Astrocyte (in vitro differentiated cells and primary cell): ENCODE measurements at regions not wholly inside any gene's neighbourhood (a gene's known extent, or its start where the extent isn't known, plus 50 kb on each side); places are given as distances from the start of the nearest gene placed in this dataset.
"Not testable (repeated sequence)": the region's sequence is repeated elsewhere in the genome, so short reads cannot be mapped to it uniquely, and the experiment has no call there.

Experiments
- DNase-seq: peaks from one replicate; pipeline ENCODE4 v3.0.0-alpha.2; 2010; ENCODE audit warnings: low read depth
- FAIRE-seq: peaks from 2 replicates; lab custom pipeline; 2011; peaks lifted over from hg19 to GRCh38; lab: Jason Lieb, UNC
- H2AFZ ChIP-seq: 2 replicates; pipeline ENCODE4 v1.6.0; 2012; ENCODE audit warnings: low read depth, low read length, inconsistent platforms
- H3K27ac ChIP-seq: 2 replicates; pipeline ENCODE4 v1.5.1; 2011; ENCODE audit warnings: low read depth, low read length, inconsistent platforms
- H3K27me3 ChIP-seq: 2 replicates; pipeline ENCODE4 v1.6.0; 2011; ENCODE audit warnings: low read length, inconsistent platforms; ENCODE audit not compliant: insufficient read depth
- H3K36me3 ChIP-seq: 2 replicates; pipeline ENCODE4 v1.5.1; 2011; ENCODE audit warnings: low read length, inconsistent platforms; ENCODE audit not compliant: insufficient read depth
- H3K4me1 ChIP-seq: 2 replicates; pipeline ENCODE4 v1.5.1; 2011; ENCODE audit warnings: low read length, inconsistent platforms; ENCODE audit not compliant: insufficient read depth
- H3K4me2 ChIP-seq: 2 replicates; pipeline ENCODE4 v1.6.0; 2012; ENCODE audit warnings: low read length, inconsistent platforms
- H3K4me3 ChIP-seq: 2 replicates; pipeline ENCODE4 v1.5.1; 2011; ENCODE audit warnings: low read depth, mild to moderate bottlenecking, low read length, inconsistent platforms; ENCODE audit not compliant: insufficient read depth
- H3K79me2 ChIP-seq: 2 replicates; pipeline ENCODE4 v1.6.0; 2012; ENCODE audit warnings: mild to moderate bottlenecking, low read length, inconsistent platforms; ENCODE audit not compliant: insufficient read depth
- H3K9ac ChIP-seq: 2 replicates; pipeline ENCODE4 v1.6.0; 2012; ENCODE audit warnings: mild to moderate bottlenecking, low read length, inconsistent platforms
- H3K9me3 ChIP-seq: 2 replicates; pipeline ENCODE4 v1.5.1; 2012; ENCODE audit warnings: low read depth, mild to moderate bottlenecking, low read length, inconsistent platforms; ENCODE audit not compliant: insufficient read depth
- H4K20me1 ChIP-seq: 2 replicates; pipeline ENCODE4 v1.6.0; 2012; ENCODE audit warnings: low read length, inconsistent platforms; ENCODE audit not compliant: insufficient read depth
- H3K27ac Mint-ChIP-seq: one replicate; pipeline ENCODE4 v1.8.0; 2021; ENCODE audit warnings: mild to moderate bottlenecking, mixed read lengths; ENCODE audit not compliant: unreplicated experiment
- H3K27me3 Mint-ChIP-seq: one replicate; pipeline ENCODE4 v1.8.0; 2021; ENCODE audit warnings: low read depth, mixed read lengths; ENCODE audit not compliant: unreplicated experiment
- H3K36me3 Mint-ChIP-seq: one replicate; pipeline ENCODE4 v1.8.0; 2021; ENCODE audit warnings: low read depth, mixed read lengths; ENCODE audit not compliant: unreplicated experiment
- H3K4me1 Mint-ChIP-seq: one replicate; pipeline ENCODE4 v1.8.0; 2021; ENCODE audit warnings: low read depth, mixed read lengths; ENCODE audit not compliant: unreplicated experiment
- H3K4me3 Mint-ChIP-seq: one replicate; pipeline ENCODE4 v1.8.0; 2021; ENCODE audit warnings: mild to moderate bottlenecking, moderate library complexity, mixed read lengths; ENCODE audit not compliant: unreplicated experiment
- H3K9me3 Mint-ChIP-seq: one replicate; pipeline ENCODE4 v1.8.0; 2021; ENCODE audit warnings: mild to moderate bottlenecking, mixed read lengths; ENCODE audit not compliant: unreplicated experiment
- CTCF ChIP-seq: IDR thresholded peaks from 2 replicates; pipeline ENCODE4 v1.5.1; 2011; ENCODE audit warnings: low read depth, mild to moderate bottlenecking, inconsistent platforms, low read length, moderate library complexity; ENCODE audit not compliant: insufficient read depth
- EZH2 ChIP-seq: IDR thresholded peaks from 2 replicates; pipeline ENCODE4 v1.6.1; 2012; ENCODE audit warnings: mild to moderate bottlenecking, low read length, inconsistent platforms; ENCODE audit not compliant: insufficient read depth

- not testable (repeated sequence) for H3K4me1 ChIP-seq, H3K36me3 Mint-ChIP-seq, H3K4me3 Mint-ChIP-seq, H3K27ac ChIP-seq, H3K4me1 Mint-ChIP-seq, H3K36me3 ChIP-seq, H2AFZ ChIP-seq, DNase-seq, H3K4me2 ChIP-seq, H3K9me3 Mint-ChIP-seq, H3K79me2 ChIP-seq, H3K27me3 Mint-ChIP-seq, H3K27ac Mint-ChIP-seq, H3K9ac ChIP-seq, H4K20me1 ChIP-seq, H3K4me3 ChIP-seq, H3K27me3 ChIP-seq, H3K9me3 ChIP-seq
- peak; percentile 39 for FAIRE-seq
Observed at GRCh38 chrX:79919958-79920357, 94.6 kb upstream of the TBX22 start.

- H3K9me3 ChIP-seq, H3K9ac ChIP-seq, H3K27me3 ChIP-seq, H3K36me3 ChIP-seq, H3K9me3 Mint-ChIP-seq, H3K4me3 ChIP-seq, H3K27ac ChIP-seq, H3K4me2 ChIP-seq, H3K4me3 Mint-ChIP-seq, H3K4me1 Mint-ChIP-seq, H4K20me1 ChIP-seq, H3K4me1 ChIP-seq, FAIRE-seq, DNase-seq, H2AFZ ChIP-seq, H3K27ac Mint-ChIP-seq, H3K36me3 Mint-ChIP-seq, H3K79me2 ChIP-seq, H3K27me3 Mint-ChIP-seq: not testable (repeated sequence)
Observed at GRCh38 chrX:79926791-79927190, 87.8 kb upstream of the TBX22 start.

- H3K4me3 ChIP-seq: no peak overlapping the region
- Mint-ChIP-seq H3K36me3 (no peaks in the 10 kb centered on the region), H3K27me3 (no peaks in the 10 kb centered on the region), H3K27ac (no peak overlapping the region), H3K4me1 (no peaks in the 10 kb centered on the region), H3K9me3 (no peaks in the 10 kb centered on the region), H3K4me3 (no peak overlapping the region)
- no peaks in the 10 kb centered on the region for H3K27me3 ChIP-seq
- H3K4me2 ChIP-seq: no peak overlapping the region
- FAIRE-seq (no peak), DNase-seq (no peak)
- TF ChIP-seq EZH2 (no peak), CTCF (no peak)
- no peak overlapping the region for H3K9ac ChIP-seq
- H3K79me2 ChIP-seq: no peaks in the 10 kb centered on the region
- no peak overlapping the region for H3K27ac ChIP-seq
- H3K9me3 ChIP-seq: no peaks in the 10 kb centered on the region
- H3K36me3 ChIP-seq: no peaks in the 10 kb centered on the region
- no peaks in the 10 kb centered on the region for H4K20me1 ChIP-seq
- H2AFZ ChIP-seq: no peak overlapping the region
- no peaks in the 10 kb centered on the region for H3K4me1 ChIP-seq
Observed at GRCh38 chrX:79933938-79934337, 80.6 kb upstream of the TBX22 start.

GRCh38 chrX:79964173-79964572 lies 50.4 kb upstream of the TBX22 start:
- H3K4me3 Mint-ChIP-seq, H3K9me3 ChIP-seq, H3K4me1 ChIP-seq, H3K27me3 Mint-ChIP-seq, H3K79me2 ChIP-seq, H2AFZ ChIP-seq, H3K9me3 Mint-ChIP-seq, H3K36me3 Mint-ChIP-seq, H3K4me1 Mint-ChIP-seq, H3K9ac ChIP-seq, H4K20me1 ChIP-seq, FAIRE-seq, H3K27ac Mint-ChIP-seq, H3K36me3 ChIP-seq, H3K4me3 ChIP-seq, H3K27me3 ChIP-seq, H3K4me2 ChIP-seq, DNase-seq, H3K27ac ChIP-seq: not testable (repeated sequence)
